H9 (cell line): ENCODE measurements at regions not wholly inside any gene's neighbourhood (a gene's known extent, or its start where the extent isn't known, plus 50 kb on each side); places are given as distances from the start of the nearest gene placed in this dataset.

Experiments used
- DNase-seq: peaks from one replicate; pipeline ENCODE4 v3.0.0-alpha.2; 2017
- H2AFZ ChIP-seq: one replicate; pipeline ENCODE4 v1.6.1; 2013; ENCODE audit warnings: mild to moderate bottlenecking, low read length, control low read depth, moderate library complexity
- H2AK5ac ChIP-seq: 2 replicates; pipeline ENCODE4 v1.6.1; 2013; ENCODE audit warnings: low read length, control low read depth, mixed read lengths; ENCODE audit not compliant: insufficient read length
- H2BK120ac ChIP-seq: one replicate; pipeline ENCODE4 v1.6.1; 2013; ENCODE audit warnings: low read depth, mild to moderate bottlenecking, low read length, control low read depth, inconsistent platforms; ENCODE audit not compliant: poor library complexity, severe bottlenecking
- H2BK12ac ChIP-seq: 2 replicates; pipeline ENCODE4 v1.6.1; 2013; ENCODE audit warnings: low read length, control low read depth, mixed read lengths, low read depth; ENCODE audit not compliant: insufficient read length
- H2BK15ac ChIP-seq: 2 replicates; pipeline ENCODE4 v1.6.1; 2013; ENCODE audit warnings: low read depth, low read length, control low read depth
- H2BK20ac ChIP-seq: one replicate; pipeline ENCODE4 v1.6.1; 2013; ENCODE audit warnings: low read depth, mild to moderate bottlenecking, low read length, control low read depth, inconsistent platforms; ENCODE audit not compliant: poor library complexity, severe bottlenecking
- H2BK5ac ChIP-seq: 2 replicates; pipeline ENCODE4 v1.6.1; 2013; ENCODE audit warnings: low read length, control low read depth, mixed read lengths; ENCODE audit not compliant: insufficient read length
- H3K14ac ChIP-seq: 2 replicates; pipeline ENCODE4 v1.6.1; 2013; ENCODE audit warnings: low read length, control low read depth; ENCODE audit not compliant: insufficient read depth
- H3K18ac ChIP-seq: 2 replicates; pipeline ENCODE4 v1.6.1; 2013; ENCODE audit warnings: low read depth, mild to moderate bottlenecking, mixed read lengths, low read length, control low read depth; ENCODE audit not compliant: insufficient read length
- H3K23ac ChIP-seq: 2 replicates; pipeline ENCODE4 v1.6.1; 2013; ENCODE audit warnings: low read length, control low read depth, mixed read lengths, low read depth; ENCODE audit not compliant: insufficient read length
- H3K23me2 ChIP-seq: 2 replicates; pipeline ENCODE4 v1.6.1; 2013; ENCODE audit warnings: low read depth, mild to moderate bottlenecking, mixed read lengths, low read length, control low read depth; ENCODE audit not compliant: insufficient read length, poor library complexity, severe bottlenecking
- H3K27ac ChIP-seq: 2 replicates; pipeline ENCODE4 v1.5.1; 2013; ENCODE audit warnings: low read length, control low read depth, mixed read lengths, low read depth; ENCODE audit not compliant: insufficient read length
- H3K27me3 ChIP-seq: 2 replicates; pipeline ENCODE4 v1.6.1; 2013; ENCODE audit warnings: low read length, control low read depth, inconsistent platforms; ENCODE audit not compliant: insufficient read depth
- H3K4ac ChIP-seq: 2 replicates; pipeline ENCODE4 v1.6.1; 2013; ENCODE audit warnings: low read depth, mild to moderate bottlenecking, control low read depth, inconsistent platforms, low read length, moderate library complexity
- H3K4me1 ChIP-seq: 2 replicates; pipeline ENCODE4 v1.6.1; 2013; ENCODE audit warnings: low read length, control low read depth, inconsistent platforms; ENCODE audit not compliant: insufficient read depth
- H3K4me2 ChIP-seq: 2 replicates; pipeline ENCODE4 v1.6.1; 2013; ENCODE audit warnings: low read length, control low read depth, mixed read lengths; ENCODE audit not compliant: insufficient read length, insufficient read depth
- H3K56ac ChIP-seq: 2 replicates; pipeline ENCODE4 v1.6.1; 2013; ENCODE audit warnings: low read depth, mild to moderate bottlenecking, mixed read lengths, low read length, control low read depth; ENCODE audit not compliant: insufficient read length
- H3K79me1 ChIP-seq: 2 replicates; pipeline ENCODE4 v1.6.1; 2013; ENCODE audit warnings: low read depth, mild to moderate bottlenecking, moderate library complexity, low read length, control low read depth, inconsistent platforms; ENCODE audit not compliant: insufficient read depth, poor library complexity, severe bottlenecking
- H3K79me2 ChIP-seq: 2 replicates; pipeline ENCODE4 v1.6.1; 2013; ENCODE audit warnings: low read length, control low read depth, inconsistent platforms; ENCODE audit not compliant: insufficient read depth
- H3K9ac ChIP-seq: 2 replicates; pipeline ENCODE4 v1.6.1; 2013; ENCODE audit warnings: low read length, control low read depth, mixed read lengths; ENCODE audit not compliant: insufficient read length; ENCODE audit errors: extremely low read depth
- H3K9me3 ChIP-seq: one replicate; pipeline ENCODE4 v1.6.1; 2013; ENCODE audit warnings: low read depth, low read length, inconsistent platforms; ENCODE audit not compliant: control insufficient read depth
- H3T11ph ChIP-seq: one replicate; pipeline ENCODE4 v1.6.1; 2013; ENCODE audit warnings: mild to moderate bottlenecking, low read length, control low read depth, inconsistent platforms
- H4K20me1 ChIP-seq: one replicate; pipeline ENCODE4 v1.6.1; 2013; ENCODE audit not compliant: control insufficient read depth, insufficient read length, insufficient read depth
- H4K5ac ChIP-seq: 2 replicates; pipeline ENCODE4 v1.6.1; 2013; ENCODE audit warnings: low read depth, mild to moderate bottlenecking, mixed read lengths, low read length, control low read depth; ENCODE audit not compliant: insufficient read length
- H4K8ac ChIP-seq: replicated peaks from 2 replicates; pipeline ENCODE4 v1.6.1; 2013; ENCODE audit warnings: low read length, control low read depth, mixed read lengths, low read depth; ENCODE audit not compliant: insufficient read length
- H4K91ac ChIP-seq: 2 replicates; pipeline ENCODE4 v1.6.1; 2013; ENCODE audit warnings: low read depth, mild to moderate bottlenecking, moderate library complexity, mixed read lengths, low read length, control low read depth; ENCODE audit not compliant: insufficient read length
- H3K27ac Mint-ChIP-seq, 3 experiments: 2 replicates in 2 of 3; 3 replicates in 1 of 3; pipeline ENCODE4 v1.8.0; 2020 to 2021; ENCODE audit warnings: mixed read lengths in 3 of 3, mild to moderate bottlenecking in 1 of 3, moderate library complexity in 1 of 3
- H3K27me3 Mint-ChIP-seq: 2 replicates; pipeline ENCODE4 v1.8.0; 2021; ENCODE audit warnings: low read depth, mild to moderate bottlenecking, moderate library complexity, mixed read lengths
- H3K36me3 Mint-ChIP-seq, 3 experiments: 2 replicates in 2 of 3; 3 replicates in 1 of 3; pipeline ENCODE4 v1.8.0; 2020 to 2021; ENCODE audit warnings: low read depth in 3 of 3, mixed read lengths in 3 of 3; ENCODE audit not compliant: insufficient read depth in 1 of 3
- H3K4me1 Mint-ChIP-seq, 2 experiments: 2 replicates each; pipeline ENCODE4 v1.8.0; 2020; ENCODE audit warnings: mixed read lengths in 2 of 2
- H3K4me3 Mint-ChIP-seq, 2 experiments: 2 replicates in 1 of 2; 3 replicates in 1 of 2; pipeline ENCODE4 v1.8.0; 2020 to 2021; ENCODE audit warnings: mild to moderate bottlenecking in 2 of 2, mixed read lengths in 2 of 2, moderate library complexity in 1 of 2
- H3K9me3 Mint-ChIP-seq, 2 experiments: 2 replicates in 1 of 2; 3 replicates in 1 of 2; pipeline ENCODE4 v1.8.0; 2020; ENCODE audit warnings: mild to moderate bottlenecking in 2 of 2, mixed read lengths in 2 of 2, moderate library complexity in 1 of 2
- CTCF ChIP-seq: fragments of 200-600 bp; sonication (generic); conservative IDR thresholded peaks from 3 replicates; pipeline ENCODE4 v1.8.0; 2021; ENCODE audit warnings: antibody characterized with exemption, mild to moderate bottlenecking

DNA sequence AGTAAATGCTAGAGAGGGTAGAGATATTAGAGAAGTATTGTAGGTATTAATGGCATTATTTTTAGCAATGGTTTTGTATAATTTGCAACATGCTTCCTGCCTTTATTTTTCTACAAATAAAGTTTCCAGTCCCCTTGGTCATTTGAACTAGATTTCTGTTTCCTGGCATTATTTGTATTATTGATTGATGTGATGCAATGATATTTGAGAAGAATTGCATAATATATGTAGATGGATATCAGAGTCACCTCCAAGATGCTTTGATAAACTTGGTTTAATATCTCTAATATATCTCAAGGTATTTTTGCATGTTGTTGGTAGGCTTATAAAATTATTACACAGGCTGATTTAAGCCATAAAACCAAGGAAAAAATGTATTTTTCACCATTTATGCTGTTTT lies 1054.5 kb downstream of the SLITRK1 start:
- Histone ChIP-seq H3K56ac (no peak overlapping the region), H3K4ac (no peak overlapping the region), H3K9me3 (no peaks in the 10 kb centered on the region), H3K23me2 (no peaks in the 10 kb centered on the region), H3K27ac (no peak overlapping the region), H2AK5ac (no peak overlapping the region), H3T11ph (no peak overlapping the region), H2AFZ (no peak overlapping the region), H2BK12ac (no peak overlapping the region), H3K79me2 (no peaks in the 10 kb centered on the region), H3K27me3 (no peaks in the 10 kb centered on the region), H3K9ac (no peak overlapping the region), H2BK15ac (no peak overlapping the region), H2BK5ac (no peak overlapping the region), H4K20me1 (no peaks in the 10 kb centered on the region), H3K79me1 (no peaks in the 10 kb centered on the region), H4K5ac (no peak overlapping the region), H4K8ac (no peak overlapping the region), H3K18ac (no peak overlapping the region), H2BK120ac (no peak overlapping the region), H3K14ac (no peak overlapping the region), H4K91ac (no peak overlapping the region), H2BK20ac (no peak overlapping the region), H3K23ac (no peak overlapping the region), H3K4me2 (no peak overlapping the region), H3K4me1 (no peaks in the 10 kb centered on the region)
- Mint-ChIP-seq H3K36me3 (no peaks in the 10 kb centered on the region), H3K27me3 (no peaks in the 10 kb centered on the region), H3K4me1 (peaks cover 0 to 2% of the 10 kb centered on the region in 2 experiments; a peak in 1 of 4 replicates), H3K4me3 (no peak overlapping the region), H3K9me3 (no peaks in the 10 kb centered on the region), H3K27ac (no peak overlapping the region)
- TF ChIP-seq CTCF, result no peak
- DNase-seq, result no peak
